ENCODE measurements at regions not wholly inside any gene's neighbourhood (a gene's known extent, or its start where the extent isn't known, plus 50 kb on each side); places are given as distances from the start of the nearest gene placed in this dataset.

DNA sequence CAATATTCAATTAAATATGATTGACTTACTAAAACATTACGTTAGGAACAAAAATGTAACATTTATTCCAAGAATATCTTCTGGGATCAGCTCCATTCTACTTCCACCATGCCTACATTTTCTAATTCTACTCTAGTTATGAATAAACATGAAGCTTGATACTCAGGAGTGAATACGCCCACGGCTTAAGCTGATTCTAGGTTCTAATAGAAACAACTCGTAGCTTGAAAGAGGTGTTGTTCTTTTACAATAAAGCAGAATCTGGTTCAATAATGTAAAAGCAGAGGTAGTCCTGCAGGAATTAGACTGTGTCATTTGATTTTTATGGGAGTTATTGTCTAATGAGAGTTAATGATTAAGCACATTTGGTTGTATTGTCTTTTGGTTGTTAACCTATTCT is 107.3 kb upstream of the OLIG3 start:
- ATAC-seq (ENCODE audit: low read depth) (no peak), DNase-seq (no peak)
- no peak overlapping the region for H3K4me2 ChIP-seq (ENCODE audit: low read depth, low read length)
- H2AFZ ChIP-seq (replicated peaks; ENCODE audit: low read length, poor library complexity) = no peak overlapping the region
- TF ChIP-seq CEBPB (IDR thresholded peaks at IDR 0.05; ENCODE audit: low read depth, low read length) = no peak
- no peak for TF ChIP-seq MXI1 (IDR thresholded peaks at IDR 0.05; ENCODE audit: borderline replicate concordance, low read depth, low read length)
- TF ChIP-seq, protein P1, sequence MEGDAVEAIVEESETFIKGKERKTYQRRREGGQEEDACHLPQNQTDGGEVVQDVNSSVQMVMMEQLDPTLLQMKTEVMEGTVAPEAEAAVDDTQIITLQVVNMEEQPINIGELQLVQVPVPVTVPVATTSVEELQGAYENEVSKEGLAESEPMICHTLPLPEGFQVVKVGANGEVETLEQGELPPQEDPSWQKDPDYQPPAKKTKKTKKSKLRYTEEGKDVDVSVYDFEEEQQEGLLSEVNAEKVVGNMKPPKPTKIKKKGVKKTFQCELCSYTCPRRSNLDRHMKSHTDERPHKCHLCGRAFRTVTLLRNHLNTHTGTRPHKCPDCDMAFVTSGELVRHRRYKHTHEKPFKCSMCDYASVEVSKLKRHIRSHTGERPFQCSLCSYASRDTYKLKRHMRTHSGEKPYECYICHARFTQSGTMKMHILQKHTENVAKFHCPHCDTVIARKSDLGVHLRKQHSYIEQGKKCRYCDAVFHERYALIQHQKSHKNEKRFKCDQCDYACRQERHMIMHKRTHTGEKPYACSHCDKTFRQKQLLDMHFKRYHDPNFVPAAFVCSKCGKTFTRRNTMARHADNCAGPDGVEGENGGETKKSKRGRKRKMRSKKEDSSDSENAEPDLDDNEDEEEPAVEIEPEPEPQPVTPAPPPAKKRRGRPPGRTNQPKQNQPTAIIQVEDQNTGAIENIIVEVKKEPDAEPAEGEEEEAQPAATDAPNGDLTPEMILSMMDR (conservative IDR thresholded peaks at IDR 0.05; ENCODE audit: low read depth, low read length) = no peak
- TF ChIP-seq MAZ (IDR thresholded peaks at IDR 0.05; ENCODE audit: borderline replicate concordance, low read depth, low read length) = no peak
- no peak for TF ChIP-seq FOS (IDR thresholded peaks at IDR 0.05; ENCODE audit: low read depth, low read length)
- no peak for TF ChIP-seq RFX5 (IDR thresholded peaks at IDR 0.05; ENCODE audit: low read depth, low read length)
- no peak for TF ChIP-seq BHLHE40 (IDR thresholded peaks at IDR 0.05; ENCODE audit: low read depth, low read length)
- TF ChIP-seq SMC3 (IDR thresholded peaks at IDR 0.05; ENCODE audit: low read depth, low read length) = no peak
- no peak for TF ChIP-seq RAD21 (IDR thresholded peaks at IDR 0.05; ENCODE audit: low read length)
- TF ChIP-seq CHD1 (IDR thresholded peaks at IDR 0.05; ENCODE audit: low read depth, low read length) = no peak
- TF ChIP-seq NFE2L2 (IDR thresholded peaks at IDR 0.05; ENCODE audit: low read depth, low read length) = no peak
- TF ChIP-seq, protein P2, sequence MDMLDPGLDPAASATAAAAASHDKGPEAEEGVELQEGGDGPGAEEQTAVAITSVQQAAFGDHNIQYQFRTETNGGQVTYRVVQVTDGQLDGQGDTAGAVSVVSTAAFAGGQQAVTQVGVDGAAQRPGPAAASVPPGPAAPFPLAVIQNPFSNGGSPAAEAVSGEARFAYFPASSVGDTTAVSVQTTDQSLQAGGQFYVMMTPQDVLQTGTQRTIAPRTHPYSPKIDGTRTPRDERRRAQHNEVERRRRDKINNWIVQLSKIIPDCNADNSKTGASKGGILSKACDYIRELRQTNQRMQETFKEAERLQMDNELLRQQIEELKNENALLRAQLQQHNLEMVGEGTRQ (IDR thresholded peaks at IDR 0.05; ENCODE audit: low read depth, low read length) = no peak
- no peak for TF ChIP-seq MAFK (IDR thresholded peaks at IDR 0.05; ENCODE audit: low read depth, low read length)
- TF ChIP-seq POLR2A (IDR thresholded peaks at IDR 0.05; ENCODE audit: low read depth, low read length) = no peak
- TF ChIP-seq, protein P3, sequence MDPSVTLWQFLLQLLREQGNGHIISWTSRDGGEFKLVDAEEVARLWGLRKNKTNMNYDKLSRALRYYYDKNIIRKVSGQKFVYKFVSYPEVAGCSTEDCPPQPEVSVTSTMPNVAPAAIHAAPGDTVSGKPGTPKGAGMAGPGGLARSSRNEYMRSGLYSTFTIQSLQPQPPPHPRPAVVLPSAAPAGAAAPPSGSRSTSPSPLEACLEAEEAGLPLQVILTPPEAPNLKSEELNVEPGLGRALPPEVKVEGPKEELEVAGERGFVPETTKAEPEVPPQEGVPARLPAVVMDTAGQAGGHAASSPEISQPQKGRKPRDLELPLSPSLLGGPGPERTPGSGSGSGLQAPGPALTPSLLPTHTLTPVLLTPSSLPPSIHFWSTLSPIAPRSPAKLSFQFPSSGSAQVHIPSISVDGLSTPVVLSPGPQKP (IDR thresholded peaks at IDR 0.05; ENCODE audit: borderline replicate concordance, low read depth, low read length) = no peak
- no peak for TF ChIP-seq RCOR1 (IDR thresholded peaks at IDR 0.05; ENCODE audit: insufficient replicate concordance, low read length)
- H3K9me1 ChIP-seq (ENCODE audit: insufficient read depth, low read length) = no peaks in the 10 kb centered on the region
- H2AK9ac ChIP-seq (replicated peaks; ENCODE audit: low read depth, low read length, poor library complexity) = no peak overlapping the region
- ChIA-PET CTCF (interaction anchor here (0.5 to 0.6 kb wide), 2 partner anchors 29 to 492 kb away, joined by 3 to 4 read pairs; no protein-coding TSS in a partner anchor), POLR2A (ENCODE audit: unreplicated experiment) (no interaction called here)
- no peak overlapping the region for H2BK5ac ChIP-seq (ENCODE audit: low read depth, low read length, poor library complexity, severe bottlenecking)
- no peak overlapping the region for H4K5ac ChIP-seq (ENCODE audit: low read depth, low read length)
- H3K4ac ChIP-seq (ENCODE audit: low read depth, low read length) = no peak overlapping the region
- H2BK15ac ChIP-seq (ENCODE audit: low read depth, low read length) = no peak overlapping the region
- no peak overlapping the region for H3K14ac ChIP-seq (replicated peaks; ENCODE audit: low read depth, low read length)
- no peak overlapping the region for H2BK20ac ChIP-seq (ENCODE audit: low read depth, low read length)
- no peaks in the 10 kb centered on the region for H3K9me3 ChIP-seq (ENCODE audit: control insufficient read depth, insufficient read depth, low read length)
- H3K36me3 ChIP-seq (ENCODE audit: control insufficient read depth, insufficient read depth, low read length) = no peaks in the 10 kb centered on the region
- BruUV-seq (replicated peaks) = no TSS peak
- no peak overlapping the region for H2AK5ac ChIP-seq (ENCODE audit: low read depth, low read length)
- H3K23ac ChIP-seq (ENCODE audit: low read depth, low read length) = no peak overlapping the region
- no peaks in the 10 kb centered on the region for H3K4me1 ChIP-seq (ENCODE audit: control insufficient read depth, insufficient read depth, low read length)
- H3K18ac ChIP-seq (ENCODE audit: low read depth, low read length) = no peak overlapping the region
- H2BK120ac ChIP-seq (ENCODE audit: low read depth, low read length) = no peak overlapping the region
- no peak overlapping the region for H3K56ac ChIP-seq (ENCODE audit: extremely low read depth, insufficient read depth, low read length)
- in situ Hi-C loops (cut with MboI; ENCODE audit: low sequenced_read_pairs) (no loop called here), dilution Hi-C loops (cut with HindIII; ENCODE audit: low sequenced_read_pairs, unreplicated experiment) (no loop called here), intact Hi-C loops (cut with micrococcal nuclease) (no loop called here)
- no CpG with 5 or more reads among the region's 4 CpGs for WGBS, 2 experiments (ENCODE audit: extremely low coverage in 2 of 2, insufficient read length in 1 of 2)
- H4K8ac ChIP-seq (ENCODE audit: low read depth in 2 of 2, low read length in 2 of 2) = no peak overlapping the region
- no peak overlapping the region for H4K91ac ChIP-seq (ENCODE audit: insufficient read depth, low read depth, low read length)
- no peaks in the 10 kb centered on the region for H3K79me1 ChIP-seq (ENCODE audit: low read depth in 1 of 2, low read length in 2 of 2)
- H3K9ac ChIP-seq (ENCODE audit: low read depth, low read length) = no peak overlapping the region
- no peak overlapping the region for H3K27ac ChIP-seq (ENCODE audit: insufficient read depth, low read length)
- no peak overlapping the region for H3K4me3 ChIP-seq (ENCODE audit: insufficient read depth, low read depth, low read length)
- no peaks in the 10 kb centered on the region for H4K20me1 ChIP-seq (ENCODE audit: insufficient read depth, low read length)
- peaks cover 7% of the 10 kb centered on the region for H3K27me3 ChIP-seq (ENCODE audit: control insufficient read depth, insufficient read depth, low read length)
